Lung (tissue), 12 donors: ENCODE measurements at regions not wholly inside any gene's neighbourhood (a gene's known extent, or its start where the extent isn't known, plus 50 kb on each side); places are given as distances from the start of the nearest gene placed in this dataset. TPM values are rescaled to one million over a fixed set of nuclear protein-coding genes. Genes with fewer than 3 reads are reported as not detected.
"Not testable (repeated sequence)": the region's sequence is repeated elsewhere in the genome, so short reads cannot be mapped to it uniquely, and the experiment has no call there.

ENCODE experiments used
- ATAC-seq: fragments of 200-7000 bp; cut with Tn5 transposase; one replicate; pipeline ENCODE4 v1.9.1; 2020; ENCODE audit warnings: moderate number of reproducible peaks; ENCODE audit not compliant: insufficient read depth, low FRiP score
- DNase-seq, 3 donors: peaks; one replicate each; pipeline ENCODE4 v3.0.0-alpha.2; 2013 to 2017
- H3K27ac ChIP-seq, 2 donors: one replicate each; pipeline ENCODE4 v1.5.1; 2013; ENCODE audit warnings: mild to moderate bottlenecking in 2 of 2, moderate library complexity in 2 of 2, control low read depth in 1 of 2, inconsistent platforms in 1 of 2, low read depth in 1 of 2, low read length in 1 of 2
- H3K27me3 ChIP-seq, 3 donors: one replicate each; pipeline ENCODE4 v1.5.1; 2013; ENCODE audit warnings: low read length in 2 of 3; ENCODE audit not compliant: control insufficient read depth in 3 of 3, insufficient read depth in 3 of 3
- H3K36me3 ChIP-seq, 4 donors: one replicate each; pipeline ENCODE4 v1.5.1; 2013; ENCODE audit warnings: low read length in 4 of 4, mild to moderate bottlenecking in 1 of 4, moderate library complexity in 1 of 4; ENCODE audit not compliant: control insufficient read depth in 4 of 4, insufficient read depth in 4 of 4
- H3K4me1 ChIP-seq, 5 donors: one replicate each; pipeline ENCODE4 v1.5.1; 2013; ENCODE audit warnings: low read length in 5 of 5, mild to moderate bottlenecking in 2 of 5, moderate library complexity in 1 of 5; ENCODE audit not compliant: control insufficient read depth in 5 of 5, insufficient read depth in 5 of 5
- H3K4me3 ChIP-seq: one replicate; pipeline ENCODE4 v1.5.1; 2013; ENCODE audit warnings: mild to moderate bottlenecking, control low read depth, moderate library complexity
- H3K9ac ChIP-seq, 2 donors: one replicate each; pipeline ENCODE4 v1.5.1; 2013; ENCODE audit warnings: low read length in 2 of 2, control low read depth in 1 of 2; ENCODE audit not compliant: insufficient read depth in 1 of 2
- H3K9me3 ChIP-seq, 4 donors: one replicate each; pipeline ENCODE4 v1.5.1; 2013; ENCODE audit warnings: low read length in 3 of 4, mild to moderate bottlenecking in 1 of 4, moderate library complexity in 1 of 4; ENCODE audit not compliant: control insufficient read depth in 4 of 4, insufficient read depth in 3 of 4
- CTCF ChIP-seq: IDR thresholded peaks from 2 replicates; pipeline ENCODE4 v1.5.1; 2012; ENCODE audit warnings: mild to moderate bottlenecking; ENCODE audit errors: control extremely low read depth, extremely low read depth
- WGBS, 2 donors: extraction: QIAGEN DNeasy Blood & Tissue Kit; methylation state at CpG; one replicate each; pipeline ENCODE4 v1.1.7; 2013; 5-methylcytosine and 5-hydroxymethylcytosine counted together
- small RNA-seq: library from RNA; depleted of rRNA; stranded (forward); fragments of <200 nt; gene quantifications from one replicate; pipeline ENCODE3, GENCODE V24; 2014; ENCODE audit warnings: low replicate concordance
- donor health status: control.
- donor health status: control.
- donor health status: Bipolar disorder and iron deficiency.
- donor health status: healthy.
- donor health status: DM: yes; HTN: yes; CAD: no.

DNA sequence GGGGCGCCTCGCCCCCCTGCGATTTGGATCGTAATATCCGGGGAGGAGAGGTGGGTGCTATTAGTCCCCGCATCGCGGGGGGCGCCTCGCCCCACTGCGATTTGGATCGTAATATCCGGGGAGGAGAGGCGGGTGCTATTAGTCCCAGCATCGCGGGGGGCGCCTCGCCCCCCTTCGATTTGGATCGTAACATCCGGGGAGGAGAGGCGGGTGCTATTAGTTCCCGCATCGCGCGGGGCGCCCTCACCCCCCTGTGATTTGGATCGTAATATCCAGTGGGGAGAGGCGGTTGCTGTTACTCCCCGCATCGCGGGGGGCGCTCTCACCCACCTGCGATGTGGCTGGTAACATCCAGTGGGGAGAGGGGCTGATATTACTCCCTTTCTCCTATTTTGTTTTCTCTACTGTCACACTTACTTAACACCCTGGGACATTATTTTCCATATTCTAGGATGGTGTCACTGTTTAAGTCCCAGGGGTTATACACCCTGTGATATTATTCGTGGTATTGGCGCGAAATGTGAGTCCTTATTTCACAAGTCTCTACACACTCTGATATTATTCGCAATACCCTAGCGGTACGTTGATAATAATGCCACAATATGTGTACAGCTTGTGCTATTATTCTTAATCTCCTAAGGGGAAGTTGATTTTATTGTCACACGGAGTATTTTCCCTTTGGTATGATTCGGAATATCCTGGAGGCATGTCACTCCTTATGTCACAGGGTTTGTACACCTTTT lies 57.8 kb upstream of the ALDH3B2 start:
- H3K27ac ChIP-seq, result no peak overlapping the region
- DNase-seq (peak in 2 of 3 donors; percentile 8 to 24), ATAC-seq (no peak)
- H3K9ac ChIP-seq, result no peak overlapping the region
- no peaks in the 10 kb centered on the region for H3K27me3 ChIP-seq
- no peak for TF ChIP-seq CTCF
- no peak overlapping the region for H3K4me3 ChIP-seq
- no peaks in the 10 kb centered on the region for H3K9me3 ChIP-seq
- WGBS, 2 donors, result 17 to 20% methylated on average over 41 to 42 of the region's 42 CpGs
- H3K36me3 ChIP-seq, result no peaks in the 10 kb centered on the region
- H3K4me1 ChIP-seq, result peaks cover 0 to 3% (median 0%) of the 10 kb centered on the region in 5 donors

DNA sequence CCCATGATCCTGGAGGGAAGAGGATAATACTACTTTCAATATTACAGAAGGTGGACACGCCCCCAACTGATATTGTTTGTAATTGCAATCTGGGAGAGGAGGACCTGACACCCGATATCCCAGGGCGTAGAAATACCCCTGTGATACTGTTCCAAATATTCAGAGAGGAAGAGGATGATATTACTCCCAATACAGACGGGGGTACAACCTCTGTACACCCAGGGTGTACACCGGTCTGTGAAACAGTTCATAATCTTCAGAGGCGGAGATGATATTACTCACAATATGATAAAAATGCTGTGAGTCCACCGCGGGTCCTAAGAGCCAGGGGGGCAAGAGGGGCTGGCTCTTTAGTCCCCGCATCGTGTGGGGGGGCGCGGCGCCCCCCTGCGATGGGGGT lies 57.2 kb upstream of the ALDH3B2 start:
- DNase-seq (no peak), ATAC-seq (no peak)
- no peak overlapping the region for H3K9ac ChIP-seq
- TF ChIP-seq CTCF, result no peak
- H3K36me3 ChIP-seq, result no peaks in the 10 kb centered on the region
- no peaks in the 10 kb centered on the region for H3K27me3 ChIP-seq
- peaks cover 0 to 3% (median 0%) of the 10 kb centered on the region in 5 donors for H3K4me1 ChIP-seq
- H3K9me3 ChIP-seq, result no peaks in the 10 kb centered on the region
- H3K27ac ChIP-seq, result no peak overlapping the region
- H3K4me3 ChIP-seq, result no peak overlapping the region
- 35 to 43% methylated on average over 14 of the region's 14 CpGs for WGBS, 2 donors

DNA sequence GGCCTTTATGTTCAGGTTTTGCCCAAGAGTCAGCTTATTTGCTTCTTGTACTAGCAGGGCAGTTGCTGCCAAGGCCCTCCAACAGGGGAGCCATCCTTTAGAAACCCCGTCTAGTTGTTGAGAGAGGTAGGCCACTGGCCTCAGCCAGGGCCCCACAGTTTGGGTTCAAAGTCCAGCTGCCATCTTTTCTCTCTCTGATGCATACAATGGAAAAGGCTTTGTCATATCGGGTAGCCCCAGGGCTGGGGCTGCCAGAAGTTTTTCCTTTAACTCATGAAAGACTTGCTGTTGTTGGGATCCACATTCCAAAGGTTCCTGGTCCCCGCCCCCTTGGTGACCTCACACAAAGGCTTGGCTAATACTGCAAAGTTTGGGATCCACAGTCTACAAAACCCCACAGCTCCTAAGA lies 53.7 kb upstream of the ALDH3B2 start:
- WGBS, 2 donors, result 75 to 88% methylated on average over 3 of the region's 3 CpGs
- H3K9ac ChIP-seq, H3K4me1 ChIP-seq, H3K36me3 ChIP-seq, DNase-seq, H3K27ac ChIP-seq, ATAC-seq, H3K9me3 ChIP-seq, H3K27me3 ChIP-seq, H3K4me3 ChIP-seq: not testable (repeated sequence)

GRCh38 chr11:67727066-67728040 lies 52.9 kb upstream of the ALDH3B2 start:
- DNase-seq, H3K4me3 ChIP-seq, H3K36me3 ChIP-seq, H3K27ac ChIP-seq, H3K4me1 ChIP-seq, ATAC-seq, H3K9ac ChIP-seq, H3K27me3 ChIP-seq, H3K9me3 ChIP-seq: not testable (repeated sequence)
- 68 to 77% methylated on average over 18 to 19 of the region's 19 CpGs for WGBS, 2 donors

Small RNA genes in the stretch of these regions (small RNA-seq; reads per million reads assigned to genes)
- not detected for gene AP003385.4
- gene AP003716.2, result not detected
- gene RNU6-46P, result not detected
